GM12878 (cell line): ENCODE measurements at regions not wholly inside any gene's neighbourhood (a gene's known extent, or its start where the extent isn't known, plus 50 kb on each side); places are given as distances from the start of the nearest gene placed in this dataset.

Experiments used
- ATAC-seq: fragments of 200-7000 bp; cut with Tn5 transposase; 3 replicates; pipeline ENCODE4 v1.9.1; 2020; ENCODE audit warnings: mild to moderate bottlenecking, moderate library complexity
- BruUV-seq: library from RNA; stranded (reverse); fragments of 400-500 nt; replicated peaks from 2 replicates; lab custom pipeline; 2021; lab: Mats Ljungman, UMichigan
- CTCF ChIA-PET: fragments of 300-600 bp; sonication (Branson Sonifier 250); formaldehyde crosslinking; extraction: SDS; loops from one replicate; lab custom pipeline; 2021; ENCODE audit warnings: inconsistent platforms; lab: Yijun Ruan, JAX
- POLR2A ChIA-PET: fragments of 350-600 bp; formaldehyde crosslinking; extraction: SDS; loops from one replicate; lab custom pipeline; 2021; ENCODE audit warnings: inconsistent platforms; lab: Charles Lee
- RAD21 ChIA-PET: fragments of 300-600 bp; sonication (Branson Sonifier 250); formaldehyde crosslinking; loops from one replicate; lab custom pipeline; 2023; ENCODE audit warnings: antibody characterized with exemption; ENCODE audit not compliant: unreplicated experiment; lab: Charles Lee
- SMC1A ChIA-PET: fragments of 300-600 bp; sonication (Branson Sonifier 250); formaldehyde crosslinking; loops from one replicate; lab custom pipeline; 2023; ENCODE audit not compliant: unreplicated experiment, uncharacterized antibody; lab: Charles Lee
- DNase-seq: peaks from one replicate; pipeline ENCODE4 v3.0.0-alpha.2; 2011; ENCODE audit warnings: low read depth, low spot score
- FAIRE-seq: peaks from 3 replicates; lab custom pipeline; 2011; peaks lifted over from hg19 to GRCh38; lab: Jason Lieb, UNC
- H2AFZ ChIP-seq: 2 replicates; pipeline ENCODE4 v1.6.0; 2011; ENCODE audit warnings: low read depth, low read length, control low read depth; ENCODE audit not compliant: control insufficient read depth
- H3K27ac ChIP-seq: 2 replicates; pipeline ENCODE4 v1.5.1; 2011; ENCODE audit warnings: control low read depth; ENCODE audit not compliant: control insufficient read depth, insufficient read depth
- H3K27me3 ChIP-seq, 2 experiments: replicated peaks in 1 of 2; 2 replicates each; pipeline versions ENCODE4 v1.6.0 to v1.6.1; 2011; ENCODE audit warnings: low read length in 1 of 2; ENCODE audit not compliant: control insufficient read depth in 2 of 2, insufficient read depth in 2 of 2
- H3K36me3 ChIP-seq, 2 experiments: 2 replicates each; pipeline ENCODE4 v1.5.1; 2011; ENCODE audit warnings: low read length in 1 of 2; ENCODE audit not compliant: control insufficient read depth in 2 of 2, insufficient read depth in 2 of 2
- H3K4me1 ChIP-seq: 2 replicates; pipeline ENCODE4 v1.6.1; 2011; ENCODE audit warnings: mild to moderate bottlenecking, low read length, moderate library complexity, mixed read lengths; ENCODE audit not compliant: control insufficient read depth, insufficient read depth
- H3K4me2 ChIP-seq: 2 replicates; pipeline ENCODE4 v1.6.0; 2011; ENCODE audit warnings: control low read depth; ENCODE audit not compliant: control insufficient read depth, insufficient read depth
- H3K4me3 ChIP-seq: fragments of 200-600 bp; sonication (generic); 2 replicates; pipeline ENCODE4 v1.5.1; 2016
- H3K79me2 ChIP-seq: 2 replicates; pipeline ENCODE4 v1.6.0; 2011; ENCODE audit warnings: low read length; ENCODE audit not compliant: control insufficient read depth, insufficient read depth
- H3K9ac ChIP-seq: 2 replicates; pipeline ENCODE4 v1.8.0; 2011; ENCODE audit warnings: low read length, control low read depth, mixed read lengths; ENCODE audit not compliant: control insufficient read depth, insufficient read depth
- H3K9me3 ChIP-seq: replicated peaks from 3 replicates; pipeline ENCODE4 v1.5.1; 2011; ENCODE audit warnings: mild to moderate bottlenecking, low read length; ENCODE audit not compliant: control insufficient read depth, insufficient read depth
- H4K20me1 ChIP-seq: 2 replicates; pipeline ENCODE4 v1.6.0; 2011; ENCODE audit not compliant: control insufficient read depth, insufficient read depth
- IKZF2 ChIP-seq, 2 experiments: fragments of 450-650 bp; IDR thresholded peaks; 2 replicates each; pipeline ENCODE4 v1.6.1; 2017; ENCODE audit warnings: mild to moderate bottlenecking in 2 of 2, moderate library complexity in 2 of 2
- KAT2A ChIP-seq: conservative IDR thresholded peaks from 2 replicates; pipeline ENCODE4 v1.6.1; 2011; ENCODE audit warnings: low read depth, low read length; ENCODE audit not compliant: control insufficient read depth
- KDM1A ChIP-seq: fragments of 200-600 bp; sonication (generic); IDR thresholded peaks from 2 replicates; pipeline ENCODE4 v1.6.1; 2016; ENCODE audit warnings: borderline replicate concordance
- RBBP5 ChIP-seq: fragments of 200-600 bp; sonication (generic); conservative IDR thresholded peaks from 2 replicates; pipeline ENCODE4 v1.6.1; 2016
- RELB ChIP-seq: fragments of 450-650 bp; IDR thresholded peaks from 2 replicates; pipeline ENCODE4 v1.6.1; 2017; ENCODE audit warnings: low read depth, mild to moderate bottlenecking, moderate library complexity
- RUNX3 ChIP-seq: IDR thresholded peaks from 2 replicates; pipeline ENCODE4 v1.6.1; 2012; ENCODE audit warnings: low read length, inconsistent platforms
- SKIL ChIP-seq: fragments of 450-650 bp; IDR thresholded peaks from 2 replicates; pipeline ENCODE4 v1.6.1; 2017; ENCODE audit warnings: mild to moderate bottlenecking, low read depth, inconsistent platforms; ENCODE audit not compliant: poor library complexity, severe bottlenecking
- SP1 ChIP-seq: IDR thresholded peaks from one replicate; pipeline ENCODE4 v1.6.1; 2011; ENCODE audit warnings: low read depth, low read length
- SREBF1 ChIP-seq: IDR thresholded peaks from 2 replicates; pipeline ENCODE4 v1.6.1; 2012; ENCODE audit warnings: mild to moderate bottlenecking, low read length
- YY1 ChIP-seq: IDR thresholded peaks from 2 replicates; pipeline ENCODE4 v1.6.1; 2011; ENCODE audit warnings: low read depth, mild to moderate bottlenecking, low read length
- ZZZ3 ChIP-seq: IDR thresholded peaks from 2 replicates; pipeline ENCODE4 v1.6.1; 2011; ENCODE audit warnings: low read depth; ENCODE audit not compliant: control insufficient read depth, insufficient read length
- WGBS: methylation state at CpG from one replicate; pipeline ENCODE4 v1.1.6; 2016; ENCODE audit warnings: low lambda C conversion rate; ENCODE audit not compliant: insufficient replicate concordance, insufficient coverage; ENCODE audit errors: missing lambda C conversion rate; 5-methylcytosine and 5-hydroxymethylcytosine counted together
- in situ Hi-C: fragments of 300-500 bp; cut with MboI; formaldehyde crosslinking; loops from 9 replicates; pipeline ENCODE4 v1.14.3; 2018; ENCODE audit warnings: mixed read lengths
- intact Hi-C: fragments of 100-400 bp; cut with micrococcal nuclease; formaldehyde crosslinking; loops from one replicate; pipeline ENCODE4 v1.14.2; 2022; ENCODE audit not compliant: unreplicated experiment
- TF ChIP-seq, protein P1 (sequence below): IDR thresholded peaks from 2 replicates; pipeline ENCODE4 v1.6.1; 2012; ENCODE audit warnings: improper control_type of control experiment, low read depth, low read length; ENCODE audit not compliant: insufficient replicate concordance
- TF ChIP-seq, protein P2 (sequence below): fragments of 450-650 bp; IDR thresholded peaks from 2 replicates; pipeline ENCODE4 v1.6.1; 2017; ENCODE audit warnings: mild to moderate bottlenecking, moderate library complexity

- no peaks in the 10 kb centered on the region for H4K20me1 ChIP-seq
- H3K4me1 ChIP-seq: no peaks in the 10 kb centered on the region
- SMC1A ChIA-PET: no interaction called here
- CTCF ChIA-PET: no interaction called here
- H3K9ac ChIP-seq: no peak overlapping the region
- no peak for DNase-seq
- H3K27me3 ChIP-seq: no peaks in the 10 kb centered on the region
- in situ Hi-C loops (no loop called here), intact Hi-C loops (no loop called here)
- no peaks in the 10 kb centered on the region; the same call in 1 of the 3 replicates for H3K9me3 ChIP-seq
- H3K79me2 ChIP-seq: no peaks in the 10 kb centered on the region
- H3K27ac ChIP-seq: no peak overlapping the region
- ATAC-seq: no peak
- RAD21 ChIA-PET: no interaction called here
- no peaks in the 10 kb centered on the region for H3K36me3 ChIP-seq
- no peak overlapping the region for H3K4me3 ChIP-seq
- BruUV-seq: no TSS peak
- H2AFZ ChIP-seq: no peak overlapping the region
- no peak for FAIRE-seq
- 23% methylated on average over 2 of the region's 2 CpGs for WGBS
- POLR2A ChIA-PET: no interaction called here
- H3K4me2 ChIP-seq: no peak overlapping the region
- TF ChIP-seq RBBP5 (no peak), SREBF1 (no peak), SKIL (no peak), KDM1A (no peak), RELB (no peak), IKZF2 (IDR thresholded peaks at IDR 0.05) (no peak), YY1 (no peak), ZZZ3 (no peak), RUNX3 (no peak), KAT2A (no peak), SP1 (no peak)
- TF ChIP-seq, protein P1, sequence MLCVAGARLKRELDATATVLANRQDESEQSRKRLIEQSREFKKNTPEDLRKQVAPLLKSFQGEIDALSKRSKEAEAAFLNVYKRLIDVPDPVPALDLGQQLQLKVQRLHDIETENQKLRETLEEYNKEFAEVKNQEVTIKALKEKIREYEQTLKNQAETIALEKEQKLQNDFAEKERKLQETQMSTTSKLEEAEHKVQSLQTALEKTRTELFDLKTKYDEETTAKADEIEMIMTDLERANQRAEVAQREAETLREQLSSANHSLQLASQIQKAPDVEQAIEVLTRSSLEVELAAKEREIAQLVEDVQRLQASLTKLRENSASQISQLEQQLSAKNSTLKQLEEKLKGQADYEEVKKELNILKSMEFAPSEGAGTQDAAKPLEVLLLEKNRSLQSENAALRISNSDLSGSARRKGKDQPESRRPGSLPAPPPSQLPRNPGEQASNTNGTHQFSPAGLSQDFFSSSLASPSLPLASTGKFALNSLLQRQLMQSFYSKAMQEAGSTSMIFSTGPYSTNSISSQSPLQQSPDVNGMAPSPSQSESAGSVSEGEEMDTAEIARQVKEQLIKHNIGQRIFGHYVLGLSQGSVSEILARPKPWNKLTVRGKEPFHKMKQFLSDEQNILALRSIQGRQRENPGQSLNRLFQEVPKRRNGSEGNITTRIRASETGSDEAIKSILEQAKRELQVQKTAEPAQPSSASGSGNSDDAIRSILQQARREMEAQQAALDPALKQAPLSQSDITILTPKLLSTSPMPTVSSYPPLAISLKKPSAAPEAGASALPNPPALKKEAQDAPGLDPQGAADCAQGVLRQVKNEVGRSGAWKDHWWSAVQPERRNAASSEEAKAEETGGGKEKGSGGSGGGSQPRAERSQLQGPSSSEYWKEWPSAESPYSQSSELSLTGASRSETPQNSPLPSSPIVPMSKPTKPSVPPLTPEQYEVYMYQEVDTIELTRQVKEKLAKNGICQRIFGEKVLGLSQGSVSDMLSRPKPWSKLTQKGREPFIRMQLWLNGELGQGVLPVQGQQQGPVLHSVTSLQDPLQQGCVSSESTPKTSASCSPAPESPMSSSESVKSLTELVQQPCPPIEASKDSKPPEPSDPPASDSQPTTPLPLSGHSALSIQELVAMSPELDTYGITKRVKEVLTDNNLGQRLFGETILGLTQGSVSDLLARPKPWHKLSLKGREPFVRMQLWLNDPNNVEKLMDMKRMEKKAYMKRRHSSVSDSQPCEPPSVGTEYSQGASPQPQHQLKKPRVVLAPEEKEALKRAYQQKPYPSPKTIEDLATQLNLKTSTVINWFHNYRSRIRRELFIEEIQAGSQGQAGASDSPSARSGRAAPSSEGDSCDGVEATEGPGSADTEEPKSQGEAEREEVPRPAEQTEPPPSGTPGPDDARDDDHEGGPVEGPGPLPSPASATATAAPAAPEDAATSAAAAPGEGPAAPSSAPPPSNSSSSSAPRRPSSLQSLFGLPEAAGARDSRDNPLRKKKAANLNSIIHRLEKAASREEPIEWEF: no peak
- TF ChIP-seq, protein P2, sequence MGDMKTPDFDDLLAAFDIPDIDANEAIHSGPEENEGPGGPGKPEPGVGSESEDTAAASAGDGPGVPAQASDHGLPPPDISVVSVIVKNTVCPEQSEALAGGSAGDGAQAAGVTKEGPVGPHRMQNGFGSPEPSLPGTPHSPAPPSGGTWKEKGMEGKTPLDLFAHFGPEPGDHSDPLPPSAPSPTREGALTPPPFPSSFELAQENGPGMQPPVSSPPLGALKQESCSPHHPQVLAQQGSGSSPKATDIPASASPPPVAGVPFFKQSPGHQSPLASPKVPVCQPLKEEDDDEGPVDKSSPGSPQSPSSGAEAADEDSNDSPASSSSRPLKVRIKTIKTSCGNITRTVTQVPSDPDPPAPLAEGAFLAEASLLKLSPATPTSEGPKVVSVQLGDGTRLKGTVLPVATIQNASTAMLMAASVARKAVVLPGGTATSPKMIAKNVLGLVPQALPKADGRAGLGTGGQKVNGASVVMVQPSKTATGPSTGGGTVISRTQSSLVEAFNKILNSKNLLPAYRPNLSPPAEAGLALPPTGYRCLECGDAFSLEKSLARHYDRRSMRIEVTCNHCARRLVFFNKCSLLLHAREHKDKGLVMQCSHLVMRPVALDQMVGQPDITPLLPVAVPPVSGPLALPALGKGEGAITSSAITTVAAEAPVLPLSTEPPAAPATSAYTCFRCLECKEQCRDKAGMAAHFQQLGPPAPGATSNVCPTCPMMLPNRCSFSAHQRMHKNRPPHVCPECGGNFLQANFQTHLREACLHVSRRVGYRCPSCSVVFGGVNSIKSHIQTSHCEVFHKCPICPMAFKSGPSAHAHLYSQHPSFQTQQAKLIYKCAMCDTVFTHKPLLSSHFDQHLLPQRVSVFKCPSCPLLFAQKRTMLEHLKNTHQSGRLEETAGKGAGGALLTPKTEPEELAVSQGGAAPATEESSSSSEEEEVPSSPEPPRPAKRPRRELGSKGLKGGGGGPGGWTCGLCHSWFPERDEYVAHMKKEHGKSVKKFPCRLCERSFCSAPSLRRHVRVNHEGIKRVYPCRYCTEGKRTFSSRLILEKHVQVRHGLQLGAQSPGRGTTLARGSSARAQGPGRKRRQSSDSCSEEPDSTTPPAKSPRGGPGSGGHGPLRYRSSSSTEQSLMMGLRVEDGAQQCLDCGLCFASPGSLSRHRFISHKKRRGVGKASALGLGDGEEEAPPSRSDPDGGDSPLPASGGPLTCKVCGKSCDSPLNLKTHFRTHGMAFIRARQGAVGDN: no peak
These were observed 78.8 kb downstream of the ZNF726 start for GRCh38 chr19:23993440-23993839.
